T1000 (cell line): ENCODE measurements at regions not wholly inside any gene's neighbourhood (a gene's known extent, or its start where the extent isn't known, plus 50 kb on each side); places are given as distances from the start of the nearest gene placed in this dataset.

Experiments
- DNase-seq: peaks from one replicate; lab custom pipeline; 2025; ENCODE audit warnings: mixed read lengths; lab: John Stamatoyannopoulos, UW

GRCh38 chr5:35319333-35320002 lies 89.2 kb upstream of the PRLR start:
- peak; percentile 58 for DNase-seq

- no peak for DNase-seq
These were observed 87.3 kb upstream of the PRLR start for GRCh38 chr5:35317586-35317985.

GRCh38 chr5:35316611-35317274 lies 86.5 kb upstream of the PRLR start:
- DNase-seq: no peak

DNA sequence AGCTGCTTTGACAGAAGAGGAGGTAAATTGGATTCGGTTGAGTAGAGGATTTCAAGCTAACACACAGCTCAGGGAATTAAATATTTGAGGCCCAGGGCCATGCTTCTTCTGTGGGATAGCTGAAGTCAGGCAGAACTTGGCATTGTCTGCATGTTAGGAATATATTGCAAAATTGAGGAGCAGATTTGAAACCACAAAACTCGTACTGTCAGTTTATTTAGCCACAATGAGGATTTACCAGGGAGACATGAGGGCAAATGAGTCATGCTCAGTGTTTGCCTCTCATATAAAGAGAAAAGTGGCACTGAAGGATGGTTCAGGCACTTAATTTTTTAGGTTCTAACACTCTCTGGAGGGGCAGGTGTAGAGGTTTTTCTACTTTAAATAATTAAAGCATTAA lies 83.0 kb upstream of the PRLR start:
- peak; percentile 24 for DNase-seq

DNA sequence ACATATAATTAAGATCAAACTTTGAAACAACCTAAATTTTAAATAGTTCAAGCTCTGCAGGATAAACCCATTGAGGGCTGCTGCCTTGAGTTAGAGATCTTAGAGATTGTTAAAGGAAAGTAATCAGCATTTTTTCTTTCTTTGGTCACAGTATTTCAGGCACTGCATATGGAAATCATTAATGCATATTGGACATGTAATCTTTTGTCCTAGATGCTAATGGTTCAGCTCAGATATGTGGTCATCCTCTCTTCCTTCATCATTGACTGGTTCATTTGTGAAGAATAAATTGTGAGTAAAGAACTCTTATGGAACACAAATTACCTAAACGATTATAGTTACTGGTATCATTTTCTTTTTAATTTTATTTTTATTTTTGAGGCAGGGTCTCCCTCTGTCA lies 82.0 kb upstream of the PRLR start:
- no peak for DNase-seq

DNA sequence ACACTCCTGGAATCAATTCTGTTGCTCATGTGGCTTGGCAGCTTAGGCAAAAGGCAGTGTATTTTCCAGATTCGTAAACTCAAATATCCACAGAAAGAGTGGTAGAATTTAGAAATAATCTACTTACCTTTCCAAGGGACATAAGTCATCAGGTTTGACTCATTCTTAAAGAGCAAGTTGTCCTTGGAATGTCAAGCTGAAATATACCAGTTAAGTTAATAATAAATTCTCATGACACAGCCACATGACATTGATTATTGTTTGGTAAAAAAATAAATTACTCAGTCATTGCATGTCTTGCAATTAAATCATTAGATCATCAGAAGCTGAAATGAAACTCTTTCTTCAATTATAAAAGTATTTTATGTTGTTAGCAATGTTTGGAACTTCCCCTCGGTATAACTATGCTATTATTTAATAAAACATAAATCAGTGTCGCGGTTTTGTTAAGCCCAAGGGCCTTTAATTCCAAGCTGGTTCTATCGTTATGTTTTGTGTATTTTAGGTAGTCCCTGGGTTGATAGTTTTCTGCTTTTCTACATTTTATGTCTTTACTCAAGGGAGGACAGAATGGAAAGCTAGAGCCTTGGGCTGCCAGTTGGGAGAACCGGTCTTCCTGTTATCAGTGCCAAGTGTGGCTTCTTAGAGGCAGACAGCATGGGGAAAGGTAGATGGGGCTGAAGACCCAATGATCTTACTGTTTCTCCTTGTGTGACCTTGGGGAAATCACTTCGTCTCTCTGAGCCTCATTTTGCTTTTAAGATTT lies 79.3 kb upstream of the PRLR start:
- no peak for DNase-seq

DNA sequence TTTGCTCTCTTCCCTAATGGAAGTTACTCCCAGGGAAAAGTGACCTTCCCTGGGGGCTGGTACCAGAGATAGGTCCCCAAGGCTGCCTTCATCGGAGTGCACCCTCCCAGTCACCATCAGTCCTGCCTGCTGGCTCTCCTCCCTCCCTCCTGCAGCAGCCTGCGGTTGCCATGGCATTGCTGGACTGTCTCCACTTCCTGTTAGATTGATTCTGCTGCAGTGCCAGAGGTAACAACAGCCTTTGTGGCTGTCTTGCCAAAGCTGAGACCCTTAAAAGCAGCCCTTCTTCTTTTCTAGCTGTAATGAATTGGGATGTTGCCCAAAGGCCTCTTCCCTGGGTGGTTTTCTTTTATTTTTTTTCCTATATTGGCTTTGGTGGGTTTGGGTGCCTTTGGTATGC lies 78.1 kb upstream of the PRLR start:
- DNase-seq: no peak

DNA sequence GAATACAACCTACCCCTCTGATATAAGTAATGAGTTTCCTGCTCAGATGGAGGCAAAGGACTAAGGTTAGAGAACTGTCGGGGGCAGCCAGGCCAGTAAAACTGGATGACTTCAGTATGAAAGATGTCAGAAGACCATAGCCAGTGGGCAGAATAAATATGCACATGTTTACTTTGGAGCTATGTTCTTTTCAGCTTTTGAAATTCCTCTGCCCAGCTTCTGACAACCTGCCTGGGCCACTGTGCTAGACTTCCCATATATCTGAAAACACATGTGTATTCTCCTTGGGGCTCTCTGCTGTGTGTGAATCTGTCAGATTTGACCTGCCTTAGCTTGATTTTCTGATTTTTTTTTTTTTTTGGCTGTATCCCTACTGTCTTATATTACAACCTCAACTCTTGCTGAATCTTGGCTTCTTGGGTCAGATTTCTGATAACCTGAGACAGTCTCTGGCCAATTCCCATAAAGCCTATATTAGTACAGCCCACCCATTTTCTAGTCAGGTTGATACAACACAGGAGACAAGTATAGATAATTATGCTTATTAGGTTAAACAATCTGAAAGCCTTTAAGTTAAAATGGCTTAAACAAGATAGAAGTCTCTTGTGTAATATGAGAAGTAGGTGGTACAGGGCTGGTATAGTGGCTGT lies 76.6 kb upstream of the PRLR start:
- no peak for DNase-seq

DNA sequence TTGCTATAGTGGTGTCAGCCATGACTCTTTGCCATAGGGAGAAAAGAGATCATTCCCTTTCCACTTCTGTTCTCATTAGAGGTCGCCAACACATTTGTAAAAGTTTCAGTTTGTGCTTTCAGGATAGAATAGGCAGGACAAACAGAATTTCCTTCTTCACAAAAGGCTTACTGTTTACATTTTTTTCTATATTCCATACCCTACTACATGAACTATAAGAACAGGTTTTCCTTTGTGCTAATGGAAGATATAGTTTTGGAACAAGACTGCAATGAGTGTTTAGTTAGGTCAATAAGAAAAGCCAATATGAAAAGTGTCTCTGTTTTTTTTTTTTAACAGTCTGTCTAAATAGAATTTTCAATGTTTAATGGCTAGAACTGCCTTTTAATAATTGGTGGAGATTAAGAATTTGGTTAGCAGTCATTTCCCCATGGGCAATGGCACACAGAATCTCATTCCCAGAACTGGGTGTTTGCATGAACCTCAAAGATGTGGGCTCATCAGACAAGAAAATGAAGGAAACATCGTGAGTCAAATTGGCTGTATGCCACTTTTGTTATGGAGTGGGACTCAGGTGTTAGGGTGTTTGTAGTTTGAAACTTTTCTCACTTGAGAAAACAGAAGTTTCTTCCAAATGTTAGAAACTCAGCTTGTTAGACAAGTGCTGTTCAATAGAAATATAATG lies 75.2 kb upstream of the PRLR start:
- no peak for DNase-seq

DNA sequence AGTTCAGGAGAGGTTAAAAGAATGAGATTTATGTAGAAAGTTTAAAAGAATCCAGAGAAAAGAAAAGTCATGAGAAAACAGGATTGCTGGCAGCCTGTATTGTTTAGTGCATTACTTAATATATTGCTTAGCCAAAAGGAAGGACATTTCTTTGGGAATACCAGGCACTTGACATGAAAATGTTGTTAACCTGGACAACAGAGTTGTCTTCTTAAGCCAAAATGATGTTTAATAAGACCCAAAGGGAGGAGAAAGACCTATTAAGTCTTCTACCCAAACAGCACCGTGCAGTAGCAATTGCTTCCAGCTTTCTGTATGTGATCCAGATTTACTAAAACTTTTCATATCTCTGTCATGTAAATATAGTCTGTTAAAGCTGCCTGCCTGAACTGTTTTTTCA lies 74.0 kb upstream of the PRLR start:
- DNase-seq: no peak

- DNase-seq: no peak
These were observed 72.9 kb upstream of the PRLR start for GRCh38 chr5:35303152-35303551.

DNA sequence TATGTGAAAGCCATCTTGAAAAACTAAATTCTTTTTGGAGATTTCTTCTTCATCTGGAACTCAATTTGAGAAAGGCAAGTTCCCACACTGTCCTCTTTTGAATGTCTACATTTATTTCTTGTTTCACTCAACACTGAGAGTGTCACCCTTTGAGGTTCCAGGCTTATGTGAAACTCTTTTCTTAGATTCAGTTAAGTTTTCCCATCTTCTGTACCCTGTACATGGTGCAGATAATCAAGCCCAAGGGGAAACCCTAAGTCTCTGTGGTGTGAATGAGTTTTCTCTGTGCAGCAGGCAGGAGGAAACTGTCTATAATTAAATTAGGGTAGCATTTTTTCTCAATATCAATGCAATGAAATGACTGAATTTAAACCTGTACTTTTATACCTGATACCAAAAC lies 72.3 kb upstream of the PRLR start:
- DNase-seq: no peak

DNA sequence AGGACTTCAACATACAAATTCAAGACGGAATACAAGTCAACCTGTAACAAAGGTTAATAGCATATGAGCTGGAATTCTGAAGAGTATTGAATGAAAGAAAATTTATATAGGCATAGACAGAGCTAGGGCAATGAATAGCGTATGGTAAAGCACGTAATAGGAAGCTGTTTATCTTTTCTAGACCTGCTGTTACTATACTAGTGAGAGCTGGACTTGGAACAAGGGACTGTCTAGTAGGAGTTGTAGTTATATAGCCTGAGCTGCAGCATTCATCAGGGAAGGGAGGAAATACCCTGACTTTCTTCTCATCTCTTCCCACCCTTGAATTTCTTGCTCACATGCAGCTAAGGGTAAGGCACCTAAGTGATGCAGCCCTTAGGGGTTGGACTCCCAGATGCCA lies 67.5 kb upstream of the PRLR start:
- no peak for DNase-seq

DNA sequence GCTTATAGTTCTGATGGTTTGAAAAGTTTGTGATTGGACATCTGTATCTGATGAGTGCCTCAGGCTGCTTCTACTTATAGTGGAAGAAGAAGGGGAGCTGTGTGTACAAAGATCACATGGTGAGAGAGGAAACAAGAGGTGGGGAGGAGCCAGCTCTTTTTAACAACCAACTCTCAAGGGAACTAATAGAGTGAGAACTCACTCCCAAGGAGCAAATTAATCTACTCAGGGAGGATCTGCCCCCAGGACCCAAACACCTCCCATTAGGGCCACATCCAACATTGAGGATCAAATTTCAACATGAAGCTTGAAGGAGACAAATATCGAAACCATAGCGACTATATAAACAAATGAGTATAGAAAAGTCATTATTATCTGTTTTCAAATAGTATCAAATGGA lies 64.7 kb upstream of the PRLR start:
- no peak for DNase-seq

DNA sequence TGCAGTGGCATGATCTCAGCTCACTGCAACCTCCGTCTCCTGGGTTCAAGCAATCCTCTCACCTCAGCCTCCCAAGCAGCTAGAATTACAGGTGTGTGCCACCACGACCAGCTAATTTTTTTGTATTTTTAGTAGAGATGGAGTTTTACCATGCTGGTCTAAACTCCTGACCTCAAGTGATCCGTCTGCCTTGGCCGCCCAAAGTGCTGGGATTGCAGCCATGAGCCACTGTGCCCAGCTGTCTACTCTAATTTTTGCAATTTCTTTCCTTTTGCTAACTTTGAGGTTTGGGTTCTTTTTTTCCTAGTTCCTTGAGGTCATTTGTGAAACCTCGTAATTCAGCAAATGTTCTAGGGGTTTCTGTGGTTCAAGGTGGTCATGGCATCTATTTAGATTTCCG lies 63.7 kb upstream of the PRLR start:
- no peak for DNase-seq

DNA sequence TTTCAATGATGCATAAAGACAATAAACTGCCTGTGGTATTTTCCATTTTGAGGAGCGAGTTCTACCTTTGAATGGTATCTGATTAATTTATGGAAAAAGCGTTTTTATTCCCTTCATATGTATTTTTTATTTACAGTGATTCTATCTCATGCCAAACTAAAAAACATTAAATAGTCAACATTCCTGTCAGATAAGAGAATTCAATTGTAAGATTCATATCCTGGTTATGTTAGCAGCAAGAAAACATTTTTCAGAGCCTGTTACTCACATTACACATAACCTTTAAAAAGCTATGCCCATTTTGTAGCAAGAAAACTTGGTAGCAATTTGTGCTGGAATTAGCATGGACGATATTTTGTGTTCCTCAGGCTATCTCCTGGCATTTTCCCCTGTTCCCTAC lies 55.1 kb upstream of the PRLR start:
- no peak for DNase-seq

GRCh38 chr5:35285011-35285410 lies 54.7 kb upstream of the PRLR start:
- no peak for DNase-seq

- DNase-seq: no peak
These were observed 54.1 kb upstream of the PRLR start for GRCh38 chr5:35284364-35284763.

DNA sequence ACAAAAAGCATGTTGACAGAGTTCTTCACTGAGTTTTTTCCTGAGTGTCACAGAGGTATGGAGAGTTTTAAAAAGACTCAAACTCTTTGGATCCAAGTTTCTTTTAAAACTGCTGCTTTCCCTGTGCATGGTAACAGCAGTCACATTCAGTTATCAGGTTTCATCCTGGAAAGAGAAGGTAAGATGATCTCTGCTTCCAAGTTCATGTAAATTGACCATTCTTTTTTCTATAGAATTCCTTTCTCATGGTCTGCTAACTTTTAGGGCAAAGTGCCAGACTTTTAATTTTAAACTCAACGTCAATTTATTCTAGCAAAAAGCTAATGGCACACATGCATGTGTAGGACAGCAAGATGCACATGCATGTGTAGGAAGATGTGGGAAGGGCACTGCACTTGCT lies 52.5 kb upstream of the PRLR start:
- no peak for DNase-seq

DNA sequence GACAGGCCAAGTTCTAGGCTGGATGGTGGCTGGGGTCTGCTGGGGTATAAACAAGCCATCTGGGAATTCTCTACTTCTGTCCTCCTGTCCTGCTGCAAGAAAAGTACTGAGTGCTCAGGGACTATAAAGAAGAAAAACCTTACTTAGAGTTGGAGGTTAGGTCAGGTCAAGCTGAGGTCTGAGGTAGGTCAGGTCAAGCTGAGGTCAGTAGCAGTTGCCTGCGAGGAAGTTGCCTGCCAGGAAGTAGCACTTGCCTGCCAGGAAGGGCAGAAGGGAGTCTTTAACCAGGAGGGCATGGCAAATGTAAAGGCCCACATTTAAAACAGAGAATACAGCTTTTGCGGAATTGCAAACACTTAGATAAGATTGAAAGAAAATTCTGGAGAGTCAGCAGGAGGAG lies 51.3 kb upstream of the PRLR start:
- no peak for DNase-seq
